ENCODE measurements at regions not wholly inside any gene's neighbourhood (a gene's known extent, or its start where the extent isn't known, plus 50 kb on each side); places are given as distances from the start of the nearest gene placed in this dataset.
"Not testable (repeated sequence)": the region's sequence is repeated elsewhere in the genome, so short reads cannot be mapped to it uniquely, and the experiment has no call there.

DNA sequence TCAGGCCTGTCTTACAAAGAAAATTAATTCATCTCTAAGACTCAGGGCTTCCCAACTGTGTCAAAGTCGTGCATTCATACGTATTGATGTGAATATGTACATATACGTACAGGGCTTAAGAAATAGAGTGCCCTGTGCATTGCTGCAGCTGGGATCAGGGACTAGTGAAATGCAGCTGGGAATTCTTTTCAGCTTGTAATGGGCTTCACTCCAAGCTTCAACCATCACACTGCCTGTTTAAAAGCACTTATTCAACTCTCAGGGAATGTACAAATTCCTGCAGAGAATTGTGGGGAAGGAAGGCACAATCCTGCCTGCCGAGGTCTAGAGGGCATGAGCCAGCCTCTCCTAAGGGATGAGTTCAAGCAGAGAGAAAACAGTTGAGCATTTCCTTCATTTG lies 59.6 kb upstream of the MAN2A1 start:
- DNase-seq: no peak

DNA sequence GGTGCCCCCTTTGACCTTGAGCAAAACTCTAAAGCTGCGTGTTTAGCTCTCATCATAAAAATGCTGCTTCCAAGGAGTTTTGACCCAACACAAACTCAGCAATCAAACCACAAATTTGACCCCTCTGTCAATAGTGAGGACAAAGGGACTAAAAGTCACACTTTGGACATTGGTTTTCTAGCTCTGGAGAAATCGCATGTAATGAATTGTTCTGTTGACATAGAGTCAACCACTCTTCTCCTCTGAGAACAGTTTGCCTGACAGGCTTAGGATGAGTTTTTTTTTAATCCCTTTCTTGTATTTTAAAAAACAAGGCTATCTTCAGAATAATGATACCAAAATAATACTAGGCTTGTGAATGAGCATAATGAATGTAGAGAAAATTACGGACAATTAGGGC lies 61.1 kb upstream of the MAN2A1 start:
- no peak for DNase-seq

DNA sequence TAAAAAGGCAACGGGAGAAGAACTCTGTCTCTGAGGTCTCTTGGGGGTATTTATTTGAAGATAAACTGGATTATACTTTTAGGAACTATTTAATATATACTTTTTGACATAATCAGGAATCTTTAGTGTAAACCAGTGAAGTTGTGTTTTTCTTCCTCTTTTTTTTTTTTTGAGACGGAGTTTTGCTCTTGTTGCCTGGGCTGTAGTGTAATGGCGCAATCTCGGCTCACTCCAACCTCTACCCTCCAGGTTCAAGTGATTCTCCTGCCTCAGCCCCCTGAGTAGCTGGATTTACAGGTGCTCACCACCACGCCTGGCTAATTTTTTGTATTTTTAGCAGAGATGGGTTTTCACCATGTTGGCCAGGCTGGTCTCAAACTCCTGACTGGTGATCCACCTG lies 68.5 kb upstream of the MAN2A1 start:
- not testable (repeated sequence) for DNase-seq

DNA sequence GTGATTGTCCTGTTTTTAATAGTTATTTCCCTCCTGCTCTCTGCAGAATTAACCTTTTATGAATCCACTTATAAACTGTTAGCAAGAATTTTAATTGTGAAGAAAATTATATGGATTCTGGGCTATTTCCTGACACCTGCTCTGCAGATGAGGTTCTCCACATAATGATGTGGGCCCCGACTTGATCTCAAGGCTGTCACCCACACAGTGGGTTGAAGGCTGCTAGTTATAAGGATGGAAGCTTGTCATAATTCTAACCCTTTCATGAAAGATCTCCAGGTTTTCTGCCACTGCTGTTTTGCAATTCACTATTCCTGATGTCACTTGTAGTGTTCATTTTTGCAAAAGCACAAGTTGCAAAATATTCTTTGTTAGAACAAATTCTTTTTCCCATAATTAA lies 69.1 kb upstream of the MAN2A1 start:
- no peak for DNase-seq

DNA sequence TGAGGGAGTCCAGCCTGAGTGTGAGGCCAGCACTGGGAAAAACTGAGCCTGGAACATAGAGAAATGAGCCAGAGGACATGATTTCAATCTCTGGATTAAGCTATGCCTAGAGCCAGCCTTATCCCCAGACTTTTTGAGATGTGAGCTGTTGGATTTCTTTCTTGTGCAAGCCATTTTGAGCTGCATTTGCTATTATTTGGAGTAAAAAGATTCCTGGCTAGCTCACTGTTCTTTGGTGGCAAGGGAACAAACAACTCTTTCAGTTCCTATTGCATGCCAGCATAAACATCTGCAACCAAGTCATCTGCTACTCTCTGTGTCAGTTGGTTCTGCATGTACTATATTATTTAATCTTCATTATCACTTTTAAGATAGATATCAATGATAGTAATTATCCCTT lies 70.1 kb upstream of the MAN2A1 start:
- DNase-seq: no peak

DNA sequence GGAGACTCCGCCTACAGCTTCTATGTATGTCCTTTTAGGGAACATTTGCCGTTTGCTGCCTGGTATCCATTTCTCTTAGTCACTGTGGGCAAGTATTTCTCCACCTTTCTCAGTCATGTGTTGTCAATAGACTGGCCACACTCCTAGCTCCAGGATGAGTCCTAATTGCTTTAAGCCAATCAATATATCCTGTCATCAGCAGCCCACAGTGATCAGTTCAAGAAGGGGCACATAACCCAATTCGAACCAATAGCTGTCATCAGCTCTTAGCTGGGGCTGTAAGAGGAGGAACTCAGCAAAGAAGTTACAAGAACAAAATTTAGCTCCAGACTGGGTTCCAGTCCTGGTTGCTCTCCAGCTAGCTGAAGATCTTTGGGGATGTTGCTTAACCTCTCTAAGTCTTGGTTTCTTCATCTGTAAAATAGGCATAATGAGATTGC lies 70.7 kb upstream of the MAN2A1 start:
- DNase-seq: no peak

DNA sequence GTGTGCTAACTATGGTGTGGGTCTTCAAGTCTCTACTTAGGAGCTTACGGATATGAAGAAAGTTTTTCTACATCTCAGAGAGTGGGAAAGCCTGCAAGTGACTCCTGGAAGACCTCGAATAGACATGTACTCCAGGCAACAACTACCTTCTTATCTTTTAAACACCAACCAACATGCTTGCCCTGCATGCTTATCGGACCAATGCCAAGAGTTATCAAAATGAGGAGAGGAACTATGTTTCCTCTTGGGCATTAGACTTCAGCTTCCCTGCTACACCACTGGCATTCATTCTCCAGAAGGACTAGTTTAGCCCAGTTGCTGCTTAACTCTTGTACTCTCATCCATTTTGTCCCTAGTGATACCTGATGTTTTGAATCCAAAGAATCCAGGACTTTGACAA lies 74.7 kb upstream of the MAN2A1 start:
- DNase-seq: no peak

DNA sequence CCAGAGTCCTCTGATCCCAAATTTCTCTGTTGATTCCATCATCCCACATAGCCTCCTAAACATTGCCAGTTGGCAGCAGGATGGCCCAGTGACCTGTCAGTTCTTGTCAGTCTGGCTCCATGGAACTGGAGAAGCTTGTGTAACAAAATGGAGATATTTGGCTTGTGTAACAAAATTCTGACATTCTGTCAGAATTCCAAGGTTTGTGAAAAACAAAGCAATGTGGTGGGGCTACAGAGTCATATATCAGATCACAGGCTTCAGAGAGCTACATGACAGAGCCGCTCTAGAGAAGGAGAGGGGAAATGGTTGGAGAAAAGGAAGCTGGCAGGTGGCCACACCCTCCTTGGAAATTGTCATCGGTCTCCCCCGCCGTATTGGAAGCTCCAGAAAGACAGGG lies 75.4 kb upstream of the MAN2A1 start:
- no peak for DNase-seq

DNA sequence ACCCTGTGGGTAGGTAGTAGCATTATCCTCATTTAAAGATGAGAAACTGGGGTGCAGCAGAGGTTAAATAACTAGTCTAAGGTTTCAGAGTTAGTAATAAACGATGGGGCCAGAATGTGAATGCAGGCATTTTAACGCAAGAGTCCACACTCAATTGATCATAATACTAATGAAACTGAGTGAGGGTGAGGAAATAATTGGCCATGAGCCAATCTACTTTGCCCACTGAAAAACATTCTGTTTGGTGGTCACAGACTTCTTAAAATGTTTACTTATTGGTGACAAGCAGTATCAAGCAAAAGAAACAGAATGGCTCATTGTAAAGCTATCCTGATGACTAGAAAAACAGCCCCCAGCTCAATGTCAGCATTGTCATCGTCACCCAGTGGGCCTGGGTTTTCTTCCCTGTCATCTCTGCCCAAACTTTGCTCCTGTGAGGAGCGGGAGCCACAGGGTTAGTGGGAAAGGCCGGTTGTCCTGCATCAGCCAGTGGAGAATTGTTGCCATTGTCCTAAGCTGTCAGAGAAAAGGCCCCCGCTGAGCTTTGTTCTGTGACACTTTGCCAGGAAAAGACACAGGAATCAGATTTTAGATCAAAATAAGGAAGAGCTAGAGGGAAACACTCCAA lies 77.3 kb upstream of the MAN2A1 start:
- no peak for DNase-seq

DNA sequence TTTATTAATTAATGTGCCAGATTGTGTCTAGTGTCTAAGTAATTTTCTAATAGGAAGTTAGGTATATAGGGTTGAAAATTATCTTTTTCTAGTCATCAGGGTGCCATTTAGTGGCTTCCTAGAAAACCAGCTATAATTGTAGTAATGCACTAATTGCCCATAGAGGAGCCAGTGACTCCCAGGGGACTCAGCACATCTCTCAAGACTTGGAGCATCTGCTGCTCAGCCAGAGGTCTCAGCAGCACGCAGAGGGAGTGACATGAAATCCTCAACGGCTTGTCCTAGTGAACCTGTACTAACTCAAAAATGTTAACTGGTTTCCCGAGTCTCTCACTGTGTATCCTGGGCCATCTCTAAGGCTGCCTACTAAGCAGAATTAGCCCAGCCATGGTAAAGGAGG lies 78.2 kb upstream of the MAN2A1 start:
- peak; percentile 18 for DNase-seq

DNA sequence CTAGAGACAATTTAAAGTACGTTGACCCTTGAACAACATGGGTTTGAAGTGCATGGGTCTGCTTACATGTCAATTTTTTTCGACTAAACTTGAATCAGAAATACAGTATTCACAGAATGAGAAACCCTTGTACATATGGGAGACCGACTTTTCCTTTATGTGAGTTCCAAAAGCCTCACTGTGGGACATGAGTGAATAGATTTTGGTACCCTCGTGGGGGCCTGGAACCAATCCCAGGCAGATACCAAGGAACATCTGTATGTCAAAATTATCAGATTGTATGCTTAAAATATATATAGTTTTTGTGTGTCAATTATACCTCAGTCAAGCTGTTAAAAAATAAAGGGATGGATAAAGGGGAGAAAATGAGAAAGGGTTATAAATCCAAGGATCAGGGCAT lies 78.7 kb upstream of the MAN2A1 start:
- DNase-seq: no peak

DNA sequence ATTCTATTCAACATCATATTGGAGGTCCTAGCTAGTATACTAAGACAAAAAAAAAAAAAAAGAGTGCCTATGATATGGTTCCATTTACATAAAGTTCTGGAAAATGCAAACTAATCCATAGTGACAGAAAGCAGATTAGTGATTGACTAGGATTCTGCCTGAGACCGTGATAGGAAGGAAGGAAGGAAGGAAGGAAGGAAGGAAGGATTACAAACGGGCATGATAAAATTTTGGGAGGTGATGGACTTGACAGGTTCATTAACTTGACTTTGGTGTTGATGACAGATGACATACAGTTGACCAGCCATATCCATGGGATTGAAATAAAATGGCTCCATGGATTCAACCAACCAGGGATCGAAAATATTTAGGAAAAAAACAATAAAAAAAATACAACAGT lies 79.1 kb upstream of the MAN2A1 start:
- no peak for DNase-seq

DNA sequence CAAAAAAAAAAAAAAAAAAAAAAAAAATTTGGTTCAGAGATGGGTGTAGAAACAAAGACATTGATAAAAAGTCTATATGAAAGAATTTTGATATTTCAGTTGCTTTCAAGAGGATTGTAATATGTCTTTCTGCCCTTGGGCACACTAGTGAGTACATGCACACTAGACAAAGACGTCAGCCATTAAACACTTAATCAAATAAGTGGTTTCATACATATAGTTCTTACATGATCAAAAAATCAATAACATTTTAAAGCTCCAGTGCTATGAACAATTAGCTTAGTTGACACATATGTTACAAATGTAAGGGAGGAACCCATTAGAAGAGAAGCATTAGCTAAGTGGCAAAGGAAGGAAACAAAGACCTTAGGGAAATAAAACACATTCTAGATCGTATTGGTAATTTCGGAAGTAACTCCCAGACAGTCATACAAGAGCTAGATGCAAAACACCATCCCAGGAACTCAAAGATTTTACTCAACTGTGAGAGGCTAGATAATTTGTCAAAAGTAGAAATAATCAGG lies 84.5 kb upstream of the MAN2A1 start:
- no peak for DNase-seq

DNA sequence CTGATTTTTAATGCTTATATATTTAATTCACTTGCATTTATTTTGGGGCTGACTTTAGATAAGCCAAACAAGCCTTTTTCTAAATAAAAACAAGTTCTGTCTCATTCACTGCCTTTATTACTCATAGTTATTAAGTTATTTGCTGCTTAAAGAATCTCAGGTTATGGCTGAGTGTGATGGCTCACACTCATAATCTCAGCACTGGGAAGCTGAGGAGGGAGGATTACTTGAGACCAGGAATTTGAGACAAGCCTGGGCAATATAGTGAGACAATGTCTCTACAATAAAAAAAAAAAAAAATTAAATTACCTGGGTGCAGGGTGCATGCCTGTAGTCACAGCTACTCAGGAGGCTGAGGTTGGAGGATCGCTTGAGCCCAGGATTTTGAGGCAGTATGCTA lies 85.0 kb upstream of the MAN2A1 start:
- no peak for DNase-seq

DNA sequence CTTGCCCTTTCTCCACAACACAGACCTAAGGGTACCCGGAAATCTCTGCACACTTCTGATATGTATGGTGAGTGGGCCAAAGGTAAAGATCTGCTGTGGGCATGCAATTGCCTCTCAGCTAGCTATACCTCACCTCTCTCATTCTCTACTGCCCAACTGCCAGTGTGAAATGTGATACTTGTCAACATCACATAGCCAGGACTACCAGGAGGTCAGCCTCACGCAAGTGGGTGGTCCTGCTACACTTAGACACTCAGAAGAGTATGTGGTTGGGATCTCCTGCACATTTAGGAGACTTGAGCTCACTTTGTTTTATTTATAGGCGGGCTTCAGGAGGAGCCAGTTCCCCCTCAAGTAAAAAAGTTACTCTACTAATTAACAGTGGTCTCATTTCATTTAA lies 88.0 kb upstream of the MAN2A1 start:
- DNase-seq: no peak

DNA sequence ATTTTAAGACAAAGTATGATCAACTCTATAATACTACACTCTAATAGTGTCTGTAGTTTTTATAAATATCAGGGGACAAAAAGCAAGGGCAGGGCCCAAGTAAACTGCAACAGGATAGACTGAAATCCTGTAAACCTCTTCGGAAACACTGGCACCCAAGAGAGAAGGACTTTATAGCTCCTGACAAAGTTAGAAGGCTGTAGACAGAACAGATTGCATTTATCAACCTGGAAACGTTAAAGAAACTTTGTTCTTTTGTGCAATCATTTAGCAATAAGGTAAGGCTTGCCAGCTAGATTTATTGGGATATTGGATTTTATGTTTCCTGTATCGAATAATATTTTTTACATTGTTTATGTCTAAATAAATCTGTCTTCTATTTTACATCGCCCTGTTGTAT lies 91.8 kb upstream of the MAN2A1 start:
- no peak for DNase-seq

DNA sequence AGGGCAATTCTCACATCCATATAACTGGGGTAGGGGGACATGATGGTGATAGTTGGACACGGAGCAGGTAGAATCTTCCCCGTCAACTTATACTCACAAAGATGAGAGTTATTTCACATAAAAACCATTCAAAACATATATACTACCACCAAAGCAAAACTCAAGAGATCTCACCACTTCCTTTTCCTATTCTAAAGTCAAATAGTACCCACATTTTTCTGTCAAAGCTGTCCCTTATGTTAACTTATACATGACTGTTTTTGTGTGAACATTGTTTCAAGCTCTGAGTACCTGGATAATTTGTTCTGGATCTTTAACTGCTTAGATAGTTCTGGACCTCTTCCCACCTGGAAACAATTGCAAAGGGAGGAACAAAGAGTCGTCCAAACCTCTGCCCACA lies 95.5 kb upstream of the MAN2A1 start:
- DNase-seq: no peak

DNA sequence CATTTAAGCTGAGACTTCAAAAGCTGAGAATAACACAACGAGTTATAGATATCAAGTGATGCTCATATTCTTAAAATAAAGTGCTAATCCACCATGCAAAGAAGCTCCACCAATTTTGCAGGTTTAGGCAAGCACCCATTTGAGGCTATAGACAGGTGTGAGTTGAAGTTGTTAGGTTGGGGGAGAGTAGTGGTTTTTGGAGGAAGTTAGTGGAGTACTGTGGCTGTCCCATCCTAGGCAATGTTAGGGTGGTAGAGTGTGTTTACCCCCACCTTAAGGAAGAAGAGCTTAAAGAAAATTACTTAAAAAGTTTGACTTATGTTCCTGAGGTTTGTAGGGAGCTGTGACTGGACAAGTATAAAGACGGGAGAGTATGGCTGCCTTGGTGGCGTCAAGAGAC lies 98.9 kb upstream of the MAN2A1 start:
- DNase-seq: no peak

DNA sequence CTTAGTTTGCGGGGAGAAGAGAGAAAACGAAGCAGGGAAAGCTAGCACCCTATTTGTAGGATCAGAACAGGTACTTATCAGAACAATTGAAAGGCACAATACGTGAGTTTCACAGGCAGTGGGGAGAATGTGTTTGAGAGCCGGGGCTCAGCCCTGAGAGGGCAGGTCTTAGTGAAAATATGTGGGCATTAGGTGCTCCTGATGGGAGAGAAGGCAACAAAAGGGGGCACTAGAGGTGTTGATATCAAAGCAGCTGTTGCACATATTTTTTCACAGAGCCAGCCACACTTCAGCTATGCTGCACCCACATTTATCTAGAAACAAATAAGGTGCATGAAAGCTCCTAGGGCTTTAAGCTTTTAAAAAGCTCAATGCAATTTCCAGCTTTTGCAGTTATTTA lies 99.7 kb upstream of the MAN2A1 start:
- no peak for DNase-seq

DNA sequence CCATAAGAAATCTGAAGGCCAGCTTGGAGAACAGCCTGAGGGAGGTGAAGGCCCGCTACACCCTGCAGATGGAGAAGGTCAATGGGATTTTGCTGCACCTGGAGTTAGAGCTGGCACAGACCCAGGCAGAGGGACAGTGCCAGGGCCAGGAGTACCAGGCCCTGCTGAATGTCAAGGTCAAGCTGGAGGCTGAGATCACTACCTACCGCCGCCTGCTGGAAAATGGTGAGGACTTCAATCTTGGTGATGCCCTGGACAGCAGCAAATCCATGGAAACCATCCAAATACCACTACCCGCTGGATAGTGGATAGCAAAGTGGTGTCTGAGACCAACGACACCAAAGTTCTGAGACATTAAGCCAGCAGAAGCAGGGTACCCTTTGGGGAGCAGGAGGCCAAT lies 100.5 kb upstream of the MAN2A1 start:
- no peak for DNase-seq

DNA sequence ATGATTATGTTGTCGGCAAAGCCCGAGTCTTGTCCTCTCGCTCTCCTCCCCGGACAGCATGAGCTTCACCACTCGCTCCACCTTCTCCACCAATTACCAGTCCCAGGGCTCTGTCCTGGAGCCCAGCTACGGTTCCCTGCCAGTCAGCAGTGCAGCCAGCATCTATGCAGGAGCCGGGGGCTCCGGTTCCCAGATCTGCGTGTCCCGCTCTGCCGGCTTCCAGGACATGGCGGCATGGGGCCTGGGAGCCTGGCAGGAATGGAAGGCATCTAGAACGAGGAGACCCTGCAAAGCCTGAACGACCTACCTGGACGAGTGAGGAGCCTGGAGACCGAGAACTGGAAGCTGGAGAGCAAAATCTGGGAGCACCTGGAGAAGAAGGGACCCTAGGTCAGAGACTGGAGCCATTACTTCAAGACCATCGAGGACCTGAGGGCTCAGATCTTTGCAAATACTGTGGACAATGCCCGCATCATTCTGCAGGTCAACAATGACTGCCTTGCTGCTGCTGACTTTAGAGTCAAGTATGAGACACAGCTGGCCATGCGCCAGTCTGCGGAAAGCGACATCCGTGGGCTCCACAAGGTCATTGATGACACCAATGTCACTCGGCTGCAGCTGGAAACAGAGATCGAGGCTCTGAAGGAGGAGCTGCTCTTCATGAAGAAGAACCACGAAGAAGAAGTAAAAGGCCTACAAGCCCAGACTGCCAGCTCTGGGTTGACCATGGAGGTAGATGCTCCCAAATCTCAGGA lies 101.3 kb upstream of the MAN2A1 start:
- DNase-seq: no peak

DNA sequence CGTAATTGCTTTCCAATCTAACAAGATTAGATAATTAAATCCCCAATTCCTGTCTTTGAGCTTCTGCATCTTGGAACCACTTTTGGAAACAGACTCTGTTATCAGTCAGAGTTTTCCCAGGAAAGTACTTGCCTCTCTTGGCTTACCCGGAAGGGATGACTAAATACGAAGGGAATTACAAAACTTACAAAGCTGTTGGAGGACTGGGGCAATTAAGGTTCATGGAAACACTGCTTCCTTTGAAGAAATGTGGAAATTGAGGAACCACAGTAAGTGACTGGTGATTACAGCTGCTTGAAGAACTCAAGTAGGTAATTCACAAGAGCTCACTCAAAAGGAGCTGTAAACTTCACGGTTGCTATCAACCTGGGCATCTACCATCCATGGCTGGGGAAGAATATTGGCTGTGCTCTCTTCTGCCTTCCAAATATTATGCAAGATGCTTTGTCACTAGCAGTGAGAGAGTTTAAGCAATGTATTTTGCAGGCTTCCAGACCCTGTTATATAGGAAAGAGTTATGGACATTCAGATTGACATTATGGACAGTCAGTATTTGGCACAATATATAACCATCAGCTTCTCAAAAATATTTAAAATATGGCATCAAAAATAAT lies 104.6 kb upstream of the MAN2A1 start:
- DNase-seq: no peak

DNA sequence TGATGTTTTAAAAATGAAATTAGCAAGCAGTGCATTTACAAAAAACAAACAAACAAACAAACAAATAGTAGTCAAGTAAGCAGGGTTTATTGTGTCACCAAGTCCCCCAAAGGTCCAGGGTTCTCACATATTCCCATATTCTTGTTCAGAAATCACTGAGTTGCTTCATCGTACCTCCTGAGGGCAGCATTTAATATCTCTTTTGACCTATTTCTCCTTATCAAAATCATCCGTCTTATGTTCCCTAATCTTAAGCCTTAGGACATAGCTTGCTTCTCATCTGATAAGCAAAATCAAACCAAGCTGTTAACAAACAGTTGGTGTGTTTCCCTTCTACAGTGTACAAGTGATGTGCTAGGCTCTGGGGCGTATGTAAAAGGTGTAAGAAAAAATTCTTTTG lies 109.5 kb upstream of the MAN2A1 start:
- no peak for DNase-seq

DNA sequence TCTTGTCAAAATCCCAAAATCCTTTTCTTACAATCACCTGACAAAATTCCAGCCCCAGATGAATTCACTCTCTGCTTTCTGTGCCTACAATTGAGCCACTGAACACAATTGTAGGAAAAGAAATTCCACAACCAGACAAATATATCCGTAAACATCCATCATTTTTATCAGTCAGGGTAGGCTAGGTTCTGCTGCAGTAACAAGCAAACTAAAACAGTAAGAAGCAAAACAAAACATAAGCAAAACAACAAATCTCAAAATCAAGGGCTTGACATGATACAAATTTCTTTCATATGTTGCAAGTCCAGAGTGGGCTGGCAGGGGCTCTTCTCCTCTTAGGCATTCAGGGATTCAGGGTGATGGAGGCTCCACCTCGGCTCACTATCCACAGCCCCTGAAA lies 114.2 kb upstream of the MAN2A1 start:
- DNase-seq: no peak
